PC-9 (cell line): ENCODE measurements at regions not wholly inside any gene's neighbourhood (a gene's known extent, or its start where the extent isn't known, plus 50 kb on each side); places are given as distances from the start of the nearest gene placed in this dataset.

ENCODE experiments used
- BruUV-seq: library from RNA; stranded (reverse); fragments of 400-500 nt; replicated peaks from 2 replicates; lab custom pipeline; 2021; lab: Mats Ljungman, UMichigan
- CTCF ChIA-PET: fragments of 300-600 bp; sonication (Branson Sonifier 250); formaldehyde crosslinking; loops from one replicate; lab custom pipeline; 2022; ENCODE audit warnings: antibody characterized with exemption; lab: Charles Lee
- POLR2A ChIA-PET: fragments of 300-600 bp; sonication (Branson Sonifier 250); formaldehyde crosslinking; loops from one replicate; lab custom pipeline; 2022; ENCODE audit warnings: antibody characterized with exemption; ENCODE audit not compliant: unreplicated experiment; lab: Charles Lee
- DNase-seq, 2 experiments: peaks; one replicate each; pipeline versions ENCODE4 v3.0.0 to v3.0.0-alpha.2; 2015 to 2022; ENCODE audit warnings: mixed read lengths in 1 of 2
- H2AFZ ChIP-seq: fragments of 200-600 bp; sonication (generic); 2 replicates; pipeline ENCODE4 v1.8.1; 2017; ENCODE audit warnings: antibody characterized with exemption
- H3F3A ChIP-seq: fragments of 200-600 bp; sonication (generic); 2 replicates; pipeline ENCODE4 v1.8.1; 2017; ENCODE audit warnings: antibody characterized with exemption, mild to moderate bottlenecking, low read depth; ENCODE audit not compliant: insufficient read depth
- H3K27ac ChIP-seq: fragments of 200-600 bp; sonication (generic); 2 replicates; pipeline ENCODE4 v1.6.1; 2016; ENCODE audit warnings: mixed run types
- H3K27me3 ChIP-seq: fragments of 200-600 bp; sonication (generic); 2 replicates; pipeline ENCODE4 v1.6.1; 2016; ENCODE audit warnings: low read depth, mixed run types; ENCODE audit not compliant: insufficient read depth
- H3K36me3 ChIP-seq: fragments of 200-600 bp; sonication (generic); 2 replicates; pipeline ENCODE4 v1.6.1; 2016; ENCODE audit warnings: low read depth, mixed run types
- H3K4me1 ChIP-seq: fragments of 200-600 bp; sonication (generic); replicated peaks from 2 replicates; pipeline ENCODE4 v1.6.1; 2016; ENCODE audit warnings: mixed run types; ENCODE audit not compliant: insufficient read depth
- H3K4me2 ChIP-seq: fragments of 200-600 bp; sonication (generic); 2 replicates; pipeline ENCODE4 v1.6.1; 2017; ENCODE audit warnings: mixed run types
- H3K4me3 ChIP-seq: fragments of 200-600 bp; sonication (generic); 2 replicates; pipeline ENCODE4 v1.6.1; 2016; ENCODE audit warnings: mixed run types
- H3K79me2 ChIP-seq: fragments of 200-600 bp; sonication (generic); 2 replicates; pipeline ENCODE4 v1.6.1; 2017; ENCODE audit warnings: low read depth, mixed run types
- H3K9me2 ChIP-seq: fragments of 200-600 bp; sonication (generic); 2 replicates; pipeline ENCODE4 v1.8.1; 2017; ENCODE audit warnings: mild to moderate bottlenecking; ENCODE audit not compliant: insufficient read depth
- H3K9me3 ChIP-seq: fragments of 200-600 bp; sonication (generic); 2 replicates; pipeline ENCODE4 v1.8.1; 2016; ENCODE audit warnings: low read depth; ENCODE audit not compliant: insufficient read depth
- H4K20me1 ChIP-seq: fragments of 200-600 bp; sonication (generic); 2 replicates; pipeline ENCODE4 v1.8.1; 2017; ENCODE audit not compliant: insufficient read depth
- EZH2 ChIP-seq: fragments of 200-600 bp; sonication (generic); IDR thresholded peaks from 2 replicates; pipeline ENCODE4 v1.8.0; 2017; ENCODE audit warnings: antibody characterized with exemption, low read depth
- intact Hi-C: fragments of 100-400 bp; cut with micrococcal nuclease; formaldehyde crosslinking; loops from one replicate; pipeline ENCODE4 v1.10.0; 2022; ENCODE audit not compliant: unreplicated experiment
- TF ChIP-seq, protein P1 (sequence below): fragments of 200-600 bp; sonication (generic); conservative IDR thresholded peaks from 2 replicates; pipeline ENCODE4 v1.6.1; 2017; ENCODE audit warnings: mixed run types, antibody characterized with exemption, mild to moderate bottlenecking, moderate library complexity

DNA sequence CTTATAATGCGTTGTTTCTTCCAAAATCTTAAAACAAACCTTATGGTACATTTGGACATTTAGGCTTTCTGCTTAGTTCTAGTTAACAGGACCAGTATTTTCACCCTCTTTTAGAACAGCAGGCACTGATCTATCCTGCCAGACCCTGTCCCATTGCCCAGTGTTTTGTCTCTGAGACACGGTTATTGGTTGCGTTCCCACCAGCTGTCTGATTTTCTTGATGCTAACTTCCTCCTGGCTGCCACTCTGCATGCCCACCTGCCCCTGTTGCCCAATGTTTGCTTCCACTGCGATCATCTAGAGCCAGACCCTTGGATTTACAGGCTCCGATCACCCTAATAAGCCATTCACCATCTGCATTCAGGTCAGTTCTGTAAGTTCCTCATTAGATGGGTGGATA, 506.0 kb upstream of the CDH6 start:
- Histone ChIP-seq H3K36me3 (no peaks in the 10 kb centered on the region), H3K27ac (no peak overlapping the region), H3K27me3 (no peaks in the 10 kb centered on the region), H3F3A (no peaks in the 10 kb centered on the region), H3K4me1 (no peaks in the 10 kb centered on the region), H3K4me2 (no peak overlapping the region), H3K9me2 (no peaks in the 10 kb centered on the region), H2AFZ (no peak overlapping the region), H4K20me1 (no peaks in the 10 kb centered on the region; the same call in 1 of the 2 replicates), H3K9me3 (no peaks in the 10 kb centered on the region; the same call in 1 of the 2 replicates), H3K4me3 (no peak overlapping the region), H3K79me2 (no peaks in the 10 kb centered on the region)
- CTCF ChIA-PET = no interaction called here
- DNase-seq = no peak
- no TSS peak for BruUV-seq
- intact Hi-C loops = no loop called here
- POLR2A ChIA-PET = no interaction called here
- TF ChIP-seq, protein P1, sequence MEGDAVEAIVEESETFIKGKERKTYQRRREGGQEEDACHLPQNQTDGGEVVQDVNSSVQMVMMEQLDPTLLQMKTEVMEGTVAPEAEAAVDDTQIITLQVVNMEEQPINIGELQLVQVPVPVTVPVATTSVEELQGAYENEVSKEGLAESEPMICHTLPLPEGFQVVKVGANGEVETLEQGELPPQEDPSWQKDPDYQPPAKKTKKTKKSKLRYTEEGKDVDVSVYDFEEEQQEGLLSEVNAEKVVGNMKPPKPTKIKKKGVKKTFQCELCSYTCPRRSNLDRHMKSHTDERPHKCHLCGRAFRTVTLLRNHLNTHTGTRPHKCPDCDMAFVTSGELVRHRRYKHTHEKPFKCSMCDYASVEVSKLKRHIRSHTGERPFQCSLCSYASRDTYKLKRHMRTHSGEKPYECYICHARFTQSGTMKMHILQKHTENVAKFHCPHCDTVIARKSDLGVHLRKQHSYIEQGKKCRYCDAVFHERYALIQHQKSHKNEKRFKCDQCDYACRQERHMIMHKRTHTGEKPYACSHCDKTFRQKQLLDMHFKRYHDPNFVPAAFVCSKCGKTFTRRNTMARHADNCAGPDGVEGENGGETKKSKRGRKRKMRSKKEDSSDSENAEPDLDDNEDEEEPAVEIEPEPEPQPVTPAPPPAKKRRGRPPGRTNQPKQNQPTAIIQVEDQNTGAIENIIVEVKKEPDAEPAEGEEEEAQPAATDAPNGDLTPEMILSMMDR = no peak

DNA sequence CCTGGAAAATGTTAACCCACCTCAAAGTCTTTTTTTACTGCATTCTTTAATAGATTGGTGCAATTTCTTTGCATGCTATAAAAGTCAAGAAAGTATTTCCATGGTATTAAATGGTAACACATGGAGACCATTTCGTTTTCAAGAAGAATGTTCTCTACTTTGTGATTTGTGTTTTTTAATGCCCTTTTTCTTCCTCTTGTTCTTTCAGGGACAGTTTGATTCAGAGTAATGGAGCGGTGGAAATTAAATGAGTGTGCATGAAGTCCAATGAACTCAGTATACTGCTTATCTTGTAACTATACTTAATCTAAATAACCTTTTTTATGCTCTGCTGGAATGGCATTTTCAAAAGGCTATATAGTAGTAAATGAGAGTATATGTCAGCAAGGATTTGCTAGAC, 507.0 kb upstream of the CDH6 start:
- Histone ChIP-seq H2AFZ (no peak overlapping the region), H3K79me2 (no peaks in the 10 kb centered on the region), H3K4me3 (no peak overlapping the region), H3F3A (no peaks in the 10 kb centered on the region), H3K36me3 (no peaks in the 10 kb centered on the region), H4K20me1 (no peaks in the 10 kb centered on the region; the same call in 1 of the 2 replicates), H3K4me2 (no peak overlapping the region), H3K9me2 (no peaks in the 10 kb centered on the region), H3K27me3 (no peaks in the 10 kb centered on the region), H3K27ac (no peak overlapping the region), H3K4me1 (no peaks in the 10 kb centered on the region), H3K9me3 (no peaks in the 10 kb centered on the region)
- POLR2A ChIA-PET = no interaction called here
- CTCF ChIA-PET = no interaction called here
- BruUV-seq = no TSS peak
- intact Hi-C loops = no loop called here
- TF ChIP-seq, protein P1 = no peak
- no peak for TF ChIP-seq EZH2
- no peak for DNase-seq

DNA sequence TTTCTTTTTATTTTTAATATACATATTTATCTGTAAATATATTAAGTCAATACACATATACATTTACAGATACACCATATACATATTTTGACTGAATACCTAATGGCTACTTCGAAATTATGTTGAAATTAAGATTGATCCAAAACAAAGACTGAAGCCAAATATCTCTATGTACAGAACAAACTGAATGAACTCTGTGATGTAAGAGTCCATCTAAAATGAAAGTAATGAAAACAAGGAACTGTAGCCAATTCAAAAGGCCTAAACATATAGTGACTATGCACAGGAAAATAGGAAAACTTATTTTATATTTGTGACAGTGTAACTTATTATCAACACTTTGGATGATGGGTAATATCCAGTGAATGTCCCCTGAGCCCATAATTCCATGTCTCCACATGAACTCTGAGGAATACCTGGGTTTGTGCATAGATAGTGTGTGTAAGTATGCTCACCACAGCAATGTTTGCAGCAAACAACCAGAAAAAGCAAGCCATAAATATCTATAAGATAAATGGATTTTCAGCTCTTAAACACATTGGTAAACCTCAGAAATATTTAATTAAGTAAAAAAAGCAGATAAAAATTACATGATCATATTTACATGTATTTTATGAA, 517.2 kb upstream of the CDH6 start:
- ChIA-PET CTCF (no interaction called here), POLR2A (no interaction called here)
- Histone ChIP-seq H3K9me2 (no peaks in the 10 kb centered on the region), H3K27ac (no peak overlapping the region), H3K4me3 (no peak overlapping the region), H4K20me1 (no peaks in the 10 kb centered on the region), H3K4me2 (no peak overlapping the region), H3K27me3 (no peaks in the 10 kb centered on the region), H3K79me2 (no peaks in the 10 kb centered on the region), H3K4me1 (no peaks in the 10 kb centered on the region), H3K9me3 (no peaks in the 10 kb centered on the region), H3F3A (no peaks in the 10 kb centered on the region), H3K36me3 (no peaks in the 10 kb centered on the region), H2AFZ (no peak overlapping the region)
- intact Hi-C loops = no loop called here
- no peak for DNase-seq
- TF ChIP-seq, protein P1 = no peak
- no peak for TF ChIP-seq EZH2
- BruUV-seq = no TSS peak
